Right renal cortex interstitium (tissue), 3 donors: ENCODE measurements at regions not wholly inside any gene's neighbourhood (a gene's known extent, or its start where the extent isn't known, plus 50 kb on each side); places are given as distances from the start of the nearest gene placed in this dataset.

Experiments used
- DNase-seq, 3 donors: peaks; one replicate each; pipeline ENCODE4 v3.0.0-alpha.2; 2013; ENCODE audit warnings: low read depth in 3 of 3, low spot score in 2 of 3

DNA sequence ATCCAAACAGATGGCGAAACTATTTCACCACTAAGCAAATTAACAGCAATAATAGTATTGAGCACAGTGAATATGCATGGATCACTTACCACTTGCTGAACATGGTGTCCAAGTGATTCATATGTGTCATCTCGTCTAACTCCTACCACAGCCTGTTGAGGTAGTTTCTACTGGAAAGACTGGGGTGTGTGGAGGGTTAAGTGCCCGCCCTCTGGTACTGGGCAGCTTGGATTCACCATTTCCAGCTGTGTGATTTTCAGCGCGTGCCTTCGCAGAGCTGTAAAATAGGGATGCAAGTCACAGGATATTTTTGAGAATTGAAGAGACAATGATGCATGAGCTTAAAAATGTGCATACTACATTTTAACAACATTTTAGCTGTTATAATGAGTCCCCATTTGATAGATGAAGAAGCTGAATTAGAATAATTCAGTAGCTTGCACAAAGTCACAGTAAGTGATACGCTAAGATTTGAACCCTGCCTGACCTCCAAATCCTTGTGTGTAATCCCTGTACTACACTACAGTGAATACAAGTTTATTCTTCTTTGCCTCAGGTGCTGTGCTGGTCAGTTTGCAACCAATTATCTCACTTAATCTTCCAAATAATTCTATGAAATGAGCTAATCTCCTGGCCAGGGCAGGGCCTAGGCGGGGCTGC is 75.2 kb upstream of the SIX2 start:
- DNase-seq = no peak

GRCh38 chr2:45083175-45083574 is 73.9 kb upstream of the SIX2 start:
- no peak for DNase-seq

DNA sequence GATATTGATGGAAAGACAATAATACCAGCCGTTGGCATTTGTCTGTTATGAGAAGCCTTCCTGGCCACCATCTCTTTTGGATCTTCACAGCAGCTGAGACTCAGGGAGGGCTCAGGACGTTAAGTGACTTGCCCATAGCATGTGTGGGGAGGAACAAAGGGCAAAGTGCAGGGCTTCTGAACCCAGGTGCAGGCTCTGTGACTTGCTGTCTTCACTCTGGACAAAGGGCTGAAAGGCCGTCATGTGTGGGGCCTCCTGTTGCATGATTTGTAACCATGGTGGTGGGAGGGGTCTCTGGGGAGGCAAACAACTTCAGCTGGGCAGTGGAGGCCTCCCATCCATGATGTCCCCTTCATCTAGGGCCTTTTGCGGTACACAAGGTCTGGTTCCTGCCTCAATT is 65.5 kb upstream of the SIX2 start:
- no peak for DNase-seq

DNA sequence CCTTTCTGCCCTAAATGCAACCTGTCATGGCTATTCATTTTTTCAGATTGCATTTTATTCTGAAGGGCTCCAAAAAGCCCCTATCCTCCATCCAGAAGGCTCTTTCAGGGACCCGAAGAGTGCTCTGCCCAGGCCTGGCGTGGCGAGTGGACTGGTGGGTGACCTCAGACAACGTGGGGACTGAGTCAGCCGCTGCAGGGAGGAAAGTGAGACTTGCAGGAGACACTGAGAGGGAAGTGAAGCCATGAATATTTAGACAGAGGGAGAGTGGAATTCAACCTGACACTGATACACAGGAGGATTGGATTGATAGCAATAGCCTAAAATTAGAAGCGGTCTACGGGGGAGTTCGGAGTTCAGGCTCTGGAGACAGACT is 63.6 kb upstream of the SIX2 start:
- no peak for DNase-seq

GRCh38 chr2:45072064-45072861 is 63.0 kb upstream of the SIX2 start:
- no peak for DNase-seq

- DNase-seq = peak; percentile 63 to 72 (median 65)
Observed at GRCh38 chr2:45070113-45070652, 60.9 kb upstream of the SIX2 start.

GRCh38 chr2:45069684-45070083 is 60.4 kb upstream of the SIX2 start:
- peak in 1 of 3 donors; percentile 50 for DNase-seq

- no peak for DNase-seq
Observed at GRCh38 chr2:45068571-45069140, 59.4 kb upstream of the SIX2 start.

DNA sequence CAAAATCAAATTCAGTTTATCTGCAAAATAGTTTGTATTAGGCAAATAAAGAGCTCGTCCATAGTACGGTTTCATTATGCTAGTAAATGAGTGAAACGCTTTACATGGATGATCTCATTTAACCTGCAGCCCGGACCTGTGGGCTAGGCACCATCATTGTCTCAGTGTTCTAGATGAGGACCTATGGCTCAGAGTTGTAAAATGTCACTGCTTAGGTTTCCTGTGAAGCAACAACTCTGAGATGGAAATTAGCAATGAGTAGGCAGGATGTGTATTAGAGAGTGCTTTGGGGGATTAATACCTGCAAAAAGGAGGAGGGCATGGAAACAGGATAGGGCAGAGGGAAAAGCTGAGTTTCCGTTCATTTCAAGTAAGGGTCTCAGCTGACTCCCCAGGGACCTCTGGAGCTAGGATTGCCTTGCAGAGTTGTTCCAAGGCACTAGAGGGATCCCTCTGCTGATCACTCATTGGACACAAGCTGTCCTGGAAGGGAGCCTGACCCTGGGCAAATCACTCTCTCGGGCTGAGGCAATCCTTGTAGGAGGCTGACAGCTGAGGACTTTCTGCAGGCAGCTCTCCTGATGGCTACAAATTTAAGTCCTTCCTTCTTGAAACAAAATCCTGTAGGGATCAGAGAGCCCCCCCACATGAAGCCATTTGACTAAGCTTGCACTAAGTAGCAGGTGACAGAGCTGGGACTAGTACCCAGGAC is 58.8 kb upstream of the SIX2 start:
- DNase-seq = peak in 1 of 3 donors; percentile 38
